Nephron progenitor cell (in vitro differentiated cells): ENCODE measurements at regions not wholly inside any gene's neighbourhood (a gene's known extent, or its start where the extent isn't known, plus 50 kb on each side); places are given as distances from the start of the nearest gene placed in this dataset.

ENCODE experiments used
- DNase-seq: peaks from one replicate; pipeline ENCODE4 v3.0.0; 2021
- H3K27ac Mint-ChIP-seq: 2 replicates; pipeline ENCODE4 v1.8.0; 2021; ENCODE audit warnings: mild to moderate bottlenecking, moderate library complexity, mixed read lengths
- H3K27me3 Mint-ChIP-seq: 2 replicates; pipeline ENCODE4 v1.8.0; 2021; ENCODE audit warnings: mild to moderate bottlenecking, low read depth, mixed read lengths; ENCODE audit not compliant: poor library complexity
- H3K36me3 Mint-ChIP-seq: 2 replicates; pipeline ENCODE4 v1.8.0; 2021; ENCODE audit warnings: low read depth, mixed read lengths
- H3K4me1 Mint-ChIP-seq: 2 replicates; pipeline ENCODE4 v1.8.0; 2021; ENCODE audit warnings: mixed read lengths
- H3K4me3 Mint-ChIP-seq: 2 replicates; pipeline ENCODE4 v1.8.0; 2021; ENCODE audit warnings: mild to moderate bottlenecking, moderate library complexity, mixed read lengths
- H3K9me3 Mint-ChIP-seq: 2 replicates; pipeline ENCODE4 v1.8.0; 2021; ENCODE audit warnings: mild to moderate bottlenecking, moderate library complexity, mixed read lengths
- CTCF ChIP-seq: fragments of 200-600 bp; sonication (generic); IDR thresholded peaks from 2 replicates; pipeline ENCODE4 v1.5.0; 2021; ENCODE audit warnings: antibody characterized with exemption

- Mint-ChIP-seq H3K27me3 (no peaks in the 10 kb centered on the region), H3K4me3 (no peak overlapping the region), H3K4me1 (peaks cover 51% of the 10 kb centered on the region), H3K27ac (no peak overlapping the region), H3K9me3 (no peaks in the 10 kb centered on the region), H3K36me3 (peaks cover 6% of the 10 kb centered on the region)
- no peak for TF ChIP-seq CTCF
- DNase-seq = no peak
These were observed 162.5 kb downstream of the TRMT11 start for GRCh38 chr6:126148853-126149252.

GRCh38 chr6:126152372-126152745 is 166.0 kb downstream of the TRMT11 start:
- H3K27me3 Mint-ChIP-seq = no peaks in the 10 kb centered on the region
- H3K9me3 Mint-ChIP-seq = no peaks in the 10 kb centered on the region

GRCh38 chr6:126153661-126154060 is 167.3 kb downstream of the TRMT11 start:
- Mint-ChIP-seq H3K27me3 (no peaks in the 10 kb centered on the region), H3K4me1 (peaks cover 12% of the 10 kb centered on the region), H3K27ac (no peak overlapping the region), H3K4me3 (no peak overlapping the region), H3K36me3 (peaks cover 6% of the 10 kb centered on the region), H3K9me3 (no peaks in the 10 kb centered on the region)
- DNase-seq = no peak
- TF ChIP-seq CTCF = no peak

More at GRCh38 chr6:126152372-126152745, 166.0 kb downstream of the TRMT11 start:
- no peak for TF ChIP-seq CTCF
- Mint-ChIP-seq H3K4me1 (peaks cover 18% of the 10 kb centered on the region), H3K36me3 (peaks cover 6% of the 10 kb centered on the region), H3K4me3 (no peak overlapping the region), H3K27ac (no peak overlapping the region)
- DNase-seq = no peak

GRCh38 chr6:126156973-126157372 is 170.6 kb downstream of the TRMT11 start:
- no peak for TF ChIP-seq CTCF
- no peak overlapping the region for H3K4me3 Mint-ChIP-seq
- H3K9me3 Mint-ChIP-seq = peaks cover 6% of the 10 kb centered on the region
- no peak for DNase-seq
- peaks cover 11% of the 10 kb centered on the region for H3K36me3 Mint-ChIP-seq
- no peak overlapping the region for H3K27ac Mint-ChIP-seq
- no peaks in the 10 kb centered on the region for H3K4me1 Mint-ChIP-seq
- H3K27me3 Mint-ChIP-seq = no peaks in the 10 kb centered on the region

- Mint-ChIP-seq H3K27me3 (no peaks in the 10 kb centered on the region), H3K27ac (peak overlapping the region; percentile 47), H3K9me3 (peaks cover 46% of the 10 kb centered on the region), H3K4me3 (no peak overlapping the region), H3K36me3 (peaks cover 46% of the 10 kb centered on the region), H3K4me1 (peaks cover 37% of the 10 kb centered on the region)
- no peak for DNase-seq
- TF ChIP-seq CTCF = no peak
These were observed 172.2 kb upstream of the CENPW start for GRCh38 chr6:126167726-126168125.

- H3K27me3 Mint-ChIP-seq = no peaks in the 10 kb centered on the region
- H3K4me3 Mint-ChIP-seq = no peak overlapping the region
- peaks cover 20% of the 10 kb centered on the region for H3K9me3 Mint-ChIP-seq
- H3K4me1 Mint-ChIP-seq = peaks cover 60% of the 10 kb centered on the region
- no peak for TF ChIP-seq CTCF
- H3K27ac Mint-ChIP-seq = no peak overlapping the region
- peaks cover 21% of the 10 kb centered on the region for H3K36me3 Mint-ChIP-seq
- no peak for DNase-seq
These were observed 169.5 kb upstream of the CENPW start for GRCh38 chr6:126170433-126170832.
